Fibroblast of mammary gland (primary cell): ENCODE measurements at regions not wholly inside any gene's neighbourhood (a gene's known extent, or its start where the extent isn't known, plus 50 kb on each side); places are given as distances from the start of the nearest gene placed in this dataset.

Source experiments
- DNase-seq: peaks from one replicate; pipeline ENCODE4 v3.0.0-alpha.2; 2010; ENCODE audit warnings: low read depth
- H3K4me3 ChIP-seq: 2 replicates; pipeline ENCODE4 v1.5.1; 2011; ENCODE audit warnings: low read depth, mild to moderate bottlenecking, low read length, moderate library complexity; ENCODE audit not compliant: control insufficient read depth
- CTCF ChIP-seq: conservative IDR thresholded peaks from 2 replicates; pipeline ENCODE4 v1.5.1; 2011; ENCODE audit warnings: low read depth, low read length, inconsistent platforms; ENCODE audit not compliant: control insufficient read depth, insufficient read depth

- DNase-seq: no peak
- no peak overlapping the region for H3K4me3 ChIP-seq
- no peak for TF ChIP-seq CTCF
Observed at GRCh38 chr6:5923840-5924239, 82.9 kb downstream of the NRN1 start.

GRCh38 chr6:5922230-5922629, 84.5 kb downstream of the NRN1 start:
- no peak for DNase-seq
- H3K4me3 ChIP-seq: no peak overlapping the region
- TF ChIP-seq CTCF: no peak

- no peak for TF ChIP-seq CTCF
- no peak overlapping the region for H3K4me3 ChIP-seq
- DNase-seq: no peak
Observed at GRCh38 chr6:5909721-5910120, 97.0 kb downstream of the NRN1 start.

GRCh38 chr6:5906842-5907241, 99.9 kb downstream of the NRN1 start:
- no peak for TF ChIP-seq CTCF
- H3K4me3 ChIP-seq: no peak overlapping the region
- no peak for DNase-seq

- H3K4me3 ChIP-seq: no peak overlapping the region
- DNase-seq: no peak
- TF ChIP-seq CTCF: no peak
Observed at GRCh38 chr6:5906340-5906670, 100.4 kb downstream of the NRN1 start.

GRCh38 chr6:5905431-5906339, 101.0 kb downstream of the NRN1 start:
- DNase-seq: peak; percentile 97
- no peak for TF ChIP-seq CTCF
- no peak overlapping the region for H3K4me3 ChIP-seq
